IPS-20b (cell line): ENCODE measurements at regions not wholly inside any gene's neighbourhood (a gene's known extent, or its start where the extent isn't known, plus 50 kb on each side); places are given as distances from the start of the nearest gene placed in this dataset.

Experiments
- H3K27ac ChIP-seq: one replicate; pipeline ENCODE4 v1.5.1; 2013; ENCODE audit warnings: low read length
- H3K27me3 ChIP-seq: 2 replicates; pipeline ENCODE4 v1.6.1; 2013; ENCODE audit warnings: mild to moderate bottlenecking, low read length, inconsistent platforms; ENCODE audit not compliant: insufficient read depth
- H3K36me3 ChIP-seq: 2 replicates; pipeline ENCODE4 v1.6.1; 2013; ENCODE audit warnings: low read depth, mild to moderate bottlenecking, inconsistent platforms, low read length, moderate library complexity; ENCODE audit not compliant: insufficient read depth
- H3K4me1 ChIP-seq: 2 replicates; pipeline ENCODE4 v1.6.1; 2013; ENCODE audit warnings: mild to moderate bottlenecking, control low read depth, inconsistent platforms, low read length, moderate library complexity; ENCODE audit not compliant: insufficient read depth
- H3K4me3 ChIP-seq: 2 replicates; pipeline ENCODE4 v1.5.1; 2013; ENCODE audit warnings: mild to moderate bottlenecking, low read length, inconsistent platforms
- H3K9ac ChIP-seq: 2 replicates; pipeline ENCODE4 v1.6.1; 2013; ENCODE audit warnings: low read depth, mild to moderate bottlenecking, inconsistent platforms, low read length, moderate library complexity
- H3K9me3 ChIP-seq: 2 replicates; pipeline ENCODE4 v1.6.1; 2013; ENCODE audit warnings: mild to moderate bottlenecking, low read depth, low read length, inconsistent platforms; ENCODE audit not compliant: insufficient read depth

DNA sequence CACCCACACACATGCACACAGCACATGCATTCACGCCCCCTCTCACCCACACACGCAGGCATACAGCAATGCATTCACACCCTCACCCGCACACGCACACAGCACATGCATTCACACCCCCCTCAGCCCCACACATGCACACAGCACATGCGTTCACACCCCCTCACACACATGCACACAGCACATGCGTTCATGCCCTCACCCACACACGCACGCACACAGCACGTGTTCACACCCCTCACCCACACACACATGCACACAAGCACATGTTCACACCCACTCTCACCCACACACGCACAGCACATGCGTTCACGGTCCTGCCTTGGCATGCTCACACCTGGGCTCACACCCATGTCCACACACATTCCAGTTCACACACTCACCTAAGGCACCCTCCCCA is 64.2 kb downstream of the ENGASE start:
- no peak overlapping the region for H3K9ac ChIP-seq
- H3K4me3 ChIP-seq: no peak overlapping the region
- no peaks in the 10 kb centered on the region for H3K4me1 ChIP-seq
- H3K27ac ChIP-seq: no peak overlapping the region
- H3K27me3 ChIP-seq: no peaks in the 10 kb centered on the region
- no peaks in the 10 kb centered on the region for H3K36me3 ChIP-seq
- H3K9me3 ChIP-seq: no peaks in the 10 kb centered on the region

- H3K9me3 ChIP-seq: no peaks in the 10 kb centered on the region
- no peak overlapping the region for H3K27ac ChIP-seq
- no peaks in the 10 kb centered on the region for H3K36me3 ChIP-seq
- H3K4me3 ChIP-seq: no peak overlapping the region
- no peaks in the 10 kb centered on the region for H3K27me3 ChIP-seq
- no peaks in the 10 kb centered on the region for H3K4me1 ChIP-seq
- H3K9ac ChIP-seq: no peak overlapping the region
Measured at GRCh38 chr17:79137789-79138165, 63.2 kb downstream of the ENGASE start.

DNA sequence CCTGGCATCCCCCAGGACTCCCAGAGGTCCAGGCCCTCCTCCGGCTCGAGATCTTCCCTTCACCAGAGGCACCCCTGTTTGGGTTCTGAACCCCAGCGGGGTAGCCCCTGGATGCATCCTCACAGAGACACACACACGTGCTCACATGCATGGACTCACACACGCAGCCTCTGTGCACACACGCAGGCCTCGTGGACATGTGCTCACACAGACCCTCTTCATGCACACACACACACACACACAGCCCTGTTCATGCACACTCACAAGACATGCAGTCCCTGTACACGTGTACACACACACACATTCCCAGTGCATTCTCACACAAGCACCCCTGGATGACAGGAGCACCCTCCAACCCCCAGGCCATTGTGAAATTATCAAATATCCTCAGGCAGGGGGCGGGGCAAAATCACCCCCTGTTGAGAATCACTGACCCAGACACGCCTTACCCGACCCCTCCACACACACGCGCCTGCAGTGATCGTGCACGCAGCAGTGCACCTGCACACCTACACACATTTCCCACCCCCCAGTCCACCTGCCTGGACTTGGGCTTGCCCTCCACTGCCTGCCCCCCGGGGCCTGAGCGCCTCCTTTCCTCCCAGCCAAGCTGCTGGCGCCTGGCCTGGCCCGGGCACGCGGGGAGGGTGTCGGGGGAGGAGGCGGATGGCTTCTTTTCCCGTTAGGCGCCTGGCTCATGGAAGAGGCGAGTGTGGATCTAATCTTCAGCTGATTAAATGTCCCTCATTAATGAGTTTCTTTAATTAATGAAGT is 62.6 kb downstream of the ENGASE start:
- H3K4me1 ChIP-seq: no peaks in the 10 kb centered on the region
- H3K27me3 ChIP-seq: no peaks in the 10 kb centered on the region
- no peak overlapping the region for H3K9ac ChIP-seq
- no peaks in the 10 kb centered on the region for H3K9me3 ChIP-seq
- H3K27ac ChIP-seq: no peak overlapping the region
- H3K4me3 ChIP-seq: no peak overlapping the region
- H3K36me3 ChIP-seq: no peaks in the 10 kb centered on the region

GRCh38 chr17:79136596-79136995 is 62.0 kb downstream of the ENGASE start:
- no peaks in the 10 kb centered on the region for H3K4me1 ChIP-seq
- no peak overlapping the region for H3K27ac ChIP-seq
- no peaks in the 10 kb centered on the region for H3K36me3 ChIP-seq
- no peaks in the 10 kb centered on the region for H3K27me3 ChIP-seq
- no peak overlapping the region for H3K9ac ChIP-seq
- no peaks in the 10 kb centered on the region for H3K9me3 ChIP-seq
- H3K4me3 ChIP-seq: no peak overlapping the region
